NCI-H1436 (cell line): ENCODE measurements at regions not wholly inside any gene's neighbourhood (a gene's known extent, or its start where the extent isn't known, plus 50 kb on each side); places are given as distances from the start of the nearest gene placed in this dataset.

ENCODE experiments used
- DNase-seq: peaks from one replicate; lab custom pipeline; 2025; lab: John Stamatoyannopoulos, UW

DNA sequence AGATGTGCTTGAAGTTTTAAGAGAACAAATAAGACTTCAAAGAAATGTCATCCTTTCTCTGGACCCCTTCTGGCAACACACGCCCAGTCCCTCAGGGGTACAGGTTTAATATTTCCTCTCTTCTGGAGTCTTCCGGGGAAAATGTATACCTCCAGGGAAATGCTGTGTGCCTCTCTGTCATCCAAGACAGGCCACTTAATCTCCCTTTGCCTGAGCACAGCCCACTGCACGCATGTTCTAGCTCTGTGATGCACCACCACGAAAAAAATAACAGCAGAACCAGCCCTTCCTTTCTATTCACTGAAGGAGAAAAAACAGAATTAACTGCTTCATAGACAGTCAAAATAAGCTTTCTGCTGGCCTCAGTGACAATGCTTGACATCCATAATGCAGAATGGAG lies 140.1 kb downstream of the RBFOX3 start:
- no peak for DNase-seq

- DNase-seq = no peak
Observed at GRCh38 chr17:79469646-79470045, 141.2 kb downstream of the RBFOX3 start.

- no peak for DNase-seq
Observed at GRCh38 chr17:79468183-79468944, 142.5 kb downstream of the RBFOX3 start.

GRCh38 chr17:79466562-79467350 lies 144.1 kb downstream of the RBFOX3 start:
- DNase-seq = no peak

- no peak for DNase-seq
Observed at GRCh38 chr17:79465681-79466025, 145.2 kb downstream of the RBFOX3 start.

DNA sequence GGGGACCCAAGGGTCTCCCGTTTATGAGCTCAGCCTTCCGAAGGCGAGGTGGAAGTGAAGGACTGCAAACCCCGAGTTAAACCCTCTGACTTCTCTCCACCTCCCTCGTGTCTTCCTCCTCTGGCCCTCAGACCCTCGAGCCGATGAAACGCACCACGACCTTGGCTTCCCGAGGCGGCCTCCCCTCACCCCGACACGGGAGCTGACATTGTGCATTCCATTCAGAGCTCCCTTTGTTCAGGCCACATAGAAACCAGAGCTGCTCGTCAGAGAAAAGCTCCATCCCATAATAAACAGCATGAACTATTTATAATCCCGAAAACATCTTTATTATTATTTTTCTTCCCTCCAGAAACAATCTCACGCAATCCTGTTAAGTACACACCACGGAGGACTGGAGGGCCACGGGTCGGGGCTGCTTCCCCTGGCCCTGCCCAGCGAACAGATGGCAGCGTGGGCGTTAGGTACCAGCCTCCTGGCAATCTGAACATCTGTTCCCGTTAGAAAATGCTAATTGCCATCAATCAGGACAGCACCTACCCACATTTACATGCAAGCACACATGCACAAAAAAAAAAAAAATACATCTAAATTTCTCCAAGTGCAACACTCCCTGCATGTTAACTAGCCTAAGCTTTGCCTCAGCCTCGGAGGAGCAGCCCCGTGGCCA lies 145.7 kb downstream of the RBFOX3 start:
- DNase-seq = no peak

DNA sequence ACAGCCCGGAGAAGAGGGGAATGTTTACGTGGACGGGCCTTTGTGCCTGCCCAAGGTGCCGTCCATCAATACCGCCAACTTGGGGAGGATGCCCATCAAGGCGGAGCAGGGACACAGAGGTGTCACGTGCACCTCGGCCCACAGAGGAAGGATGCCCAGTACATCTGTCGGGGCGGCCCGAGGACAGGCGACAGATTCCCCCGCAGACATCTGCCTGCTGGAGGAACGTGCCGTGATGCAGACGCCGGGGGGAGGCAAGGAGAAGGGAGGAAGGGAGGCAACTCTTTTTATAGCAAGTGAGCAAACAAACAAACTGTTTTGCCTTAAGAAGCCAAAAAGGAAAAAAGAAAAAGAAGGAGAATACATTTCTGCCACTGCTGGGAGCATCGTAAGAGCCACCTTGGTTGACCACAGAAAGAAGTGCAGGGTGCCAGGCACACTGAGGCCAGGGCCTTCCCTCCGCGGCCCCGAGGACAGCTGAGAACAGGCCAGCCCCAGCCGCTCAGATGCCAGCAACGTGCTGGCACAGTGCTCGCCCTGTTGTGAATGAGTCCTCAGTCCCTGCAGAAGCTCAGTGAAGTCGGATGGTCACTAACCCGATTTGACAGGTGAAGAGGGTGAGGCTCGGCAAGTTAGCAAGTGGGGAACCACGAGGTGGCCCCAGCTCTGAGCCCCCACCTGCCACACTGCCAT lies 146.4 kb downstream of the RBFOX3 start:
- DNase-seq = no peak

GRCh38 chr17:79463421-79464317 lies 147.2 kb downstream of the RBFOX3 start:
- no peak for DNase-seq

DNA sequence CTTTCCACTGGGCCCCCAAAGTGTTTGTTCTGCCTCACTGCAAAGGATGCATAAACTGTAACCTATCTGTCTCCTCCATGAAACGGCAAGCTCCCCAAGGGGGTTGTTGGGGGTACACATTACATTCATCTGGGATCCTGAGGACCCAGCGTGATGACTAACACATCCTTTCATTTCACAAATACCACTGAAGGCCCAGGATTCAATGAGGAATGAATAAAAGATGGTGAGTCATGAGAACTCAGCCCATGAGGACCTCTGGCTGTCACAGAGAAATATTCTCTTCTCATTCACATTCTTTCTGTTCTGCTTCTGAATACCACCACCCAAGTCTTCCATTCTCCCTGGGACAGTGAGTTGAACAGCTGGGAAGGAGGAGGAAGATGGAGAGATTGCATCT lies 149.8 kb downstream of the RBFOX3 start:
- DNase-seq = no peak

DNA sequence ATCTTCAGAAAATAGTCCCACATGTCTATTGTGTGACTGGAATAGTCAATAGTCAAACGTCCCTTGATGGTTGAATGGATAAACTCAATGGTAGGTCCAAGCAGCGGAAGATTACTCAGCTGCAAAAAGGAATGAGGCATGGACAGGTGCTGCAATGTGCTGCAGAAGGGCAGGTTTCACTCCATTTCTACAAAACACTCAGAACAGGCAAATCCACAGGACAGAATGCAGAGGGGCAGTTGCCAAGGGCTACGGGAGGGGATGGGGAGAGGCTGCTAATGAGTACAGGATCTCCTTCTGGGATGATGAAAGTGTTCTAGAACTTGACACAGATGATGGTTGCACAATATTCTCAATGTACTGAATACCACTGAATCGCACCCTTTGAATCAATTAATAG lies 151.0 kb downstream of the RBFOX3 start:
- DNase-seq = no peak

DNA sequence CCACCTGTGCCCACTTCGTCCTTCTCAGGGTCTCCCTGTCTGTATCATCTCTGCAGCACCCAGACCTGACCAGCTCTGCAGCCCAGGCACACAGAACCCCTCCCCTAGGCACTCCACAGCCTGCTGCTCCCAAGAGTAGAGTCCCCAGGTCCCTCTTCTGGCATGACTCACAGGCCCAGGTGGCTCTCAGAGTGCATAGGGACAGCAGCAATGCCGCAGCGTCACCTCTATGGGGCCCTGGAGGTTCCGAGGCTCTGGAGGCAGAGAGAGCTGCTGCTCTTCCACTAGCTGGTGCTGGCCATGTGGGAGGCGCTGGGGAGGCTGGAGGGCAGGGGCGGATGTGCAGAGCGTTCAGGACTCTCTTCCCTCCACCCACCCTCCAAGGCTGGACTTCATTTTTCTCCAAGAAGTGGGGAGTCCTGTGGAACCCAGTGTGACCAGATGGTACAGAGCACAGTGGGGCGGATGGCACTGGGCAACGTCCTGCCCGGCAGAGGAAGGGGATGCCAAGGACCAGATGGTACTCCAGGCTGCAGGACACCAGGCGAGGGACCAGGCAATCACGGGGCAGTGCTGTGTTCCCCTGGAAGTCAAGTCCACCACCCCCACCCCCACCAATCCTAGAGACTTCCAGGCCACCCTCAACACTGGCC lies 151.7 kb downstream of the RBFOX3 start:
- DNase-seq = no peak

GRCh38 chr17:79458356-79458755 lies 152.5 kb downstream of the RBFOX3 start:
- DNase-seq = no peak

GRCh38 chr17:79457889-79458288 lies 153.0 kb downstream of the RBFOX3 start:
- no peak for DNase-seq

DNA sequence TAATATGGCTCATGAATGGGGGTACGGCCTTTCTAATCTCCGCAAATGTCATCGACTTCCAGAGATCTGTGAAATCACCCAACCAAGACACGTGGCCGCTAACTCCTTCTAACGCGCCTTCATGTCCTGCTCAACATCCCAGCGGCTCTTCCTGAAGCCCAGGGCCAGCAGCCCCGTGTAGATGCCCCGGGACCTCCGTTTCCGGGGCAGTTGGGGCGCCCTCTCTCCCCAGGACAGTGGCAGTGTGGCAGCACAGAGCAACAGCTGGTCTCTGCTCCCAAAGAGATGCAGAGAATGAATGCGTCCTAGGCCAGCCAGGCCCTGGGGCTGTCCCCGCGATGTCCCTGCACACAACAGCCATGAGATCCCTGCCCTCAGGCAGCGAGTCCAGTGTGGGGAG lies 153.5 kb downstream of the RBFOX3 start:
- no peak for DNase-seq

GRCh38 chr17:79455636-79456035 lies 155.2 kb downstream of the RBFOX3 start:
- no peak for DNase-seq

DNA sequence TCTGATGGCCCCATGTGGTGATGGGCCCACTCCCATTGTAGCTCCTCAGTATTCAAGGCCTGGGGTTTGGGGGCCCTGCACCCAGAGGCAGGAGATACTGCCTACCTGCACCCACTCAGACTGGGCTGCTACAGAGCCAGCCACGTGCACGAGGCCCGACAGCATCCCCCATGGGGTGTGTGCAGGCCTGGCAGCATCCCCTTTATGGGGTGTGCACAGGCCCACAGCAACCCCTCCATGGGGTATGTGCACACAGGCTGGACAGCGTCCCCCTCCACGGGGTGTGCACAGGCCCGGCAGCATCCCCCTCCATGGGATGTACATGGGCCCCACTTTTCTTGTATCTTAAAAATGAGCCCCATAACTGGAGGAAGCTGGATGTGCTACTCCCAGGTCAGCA lies 156.0 kb downstream of the RBFOX3 start:
- DNase-seq = no peak

DNA sequence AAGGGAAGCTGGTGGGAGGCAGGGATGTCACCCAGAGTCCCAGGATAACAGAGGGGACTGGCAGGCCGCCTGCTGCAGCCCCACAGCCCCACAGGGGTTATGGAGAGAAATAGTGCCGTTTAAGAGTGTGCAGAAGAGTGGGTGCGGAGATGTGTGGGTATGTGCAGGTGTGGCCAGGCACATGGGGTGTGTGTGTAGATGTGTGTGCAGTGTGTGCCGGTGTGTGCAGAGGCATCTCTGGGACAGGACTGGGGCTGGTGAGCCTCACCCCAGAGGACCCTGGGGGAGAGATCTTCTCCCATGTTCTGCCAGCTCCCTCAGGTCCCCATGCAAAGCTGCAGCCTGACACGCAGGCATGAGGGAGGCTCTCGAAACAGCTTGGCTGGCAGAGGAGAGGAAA lies 157.4 kb downstream of the RBFOX3 start:
- DNase-seq = no peak

- no peak for DNase-seq
Observed at GRCh38 chr17:79452706-79453105, 158.1 kb downstream of the RBFOX3 start.

GRCh38 chr17:79451167-79451566 lies 159.7 kb downstream of the RBFOX3 start:
- no peak for DNase-seq

DNA sequence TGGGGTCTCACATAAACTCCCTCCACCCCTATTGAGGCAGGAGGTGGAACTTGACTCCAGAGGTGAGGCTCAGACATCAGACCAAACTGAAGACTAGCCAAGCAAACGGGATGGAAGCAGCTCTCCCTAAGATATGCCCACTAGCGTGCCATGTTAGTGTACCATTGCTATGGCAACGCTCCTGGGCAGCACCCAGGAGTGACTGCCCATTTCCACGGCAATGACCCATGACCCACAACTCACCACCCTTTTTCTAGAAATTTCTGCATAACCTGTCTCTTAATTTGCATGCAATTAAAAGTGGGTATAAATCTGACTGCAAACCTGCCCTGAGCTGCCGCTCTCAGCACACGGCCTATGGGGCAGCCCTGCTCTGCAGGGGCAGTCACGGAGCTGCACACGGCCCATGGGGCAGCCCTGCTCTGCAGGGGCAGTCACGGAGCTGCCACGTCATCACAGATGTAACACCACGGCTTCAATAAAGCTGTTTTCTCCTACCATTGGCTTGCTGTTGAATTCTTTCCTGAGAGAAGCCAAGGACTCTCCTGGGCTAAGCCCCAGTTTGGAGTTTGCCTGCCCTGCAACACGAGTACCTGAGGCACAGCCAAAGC lies 164.3 kb downstream of the RBFOX3 start:
- DNase-seq = no peak
